Panc1 (cell line): ENCODE measurements at regions not wholly inside any gene's neighbourhood (a gene's known extent, or its start where the extent isn't known, plus 50 kb on each side); places are given as distances from the start of the nearest gene placed in this dataset.

Experiments used
- CTCF ChIP-seq: fragments of 450-650 bp; IDR thresholded peaks from 2 replicates; pipeline ENCODE4 v1.5.1; 2017; ENCODE audit warnings: mild to moderate bottlenecking
- REST ChIP-seq, 2 experiments: IDR thresholded peaks; 2 replicates each; pipeline ENCODE4 v1.6.1; 2011 to 2012; ENCODE audit warnings: low read depth in 2 of 2, control low read depth in 1 of 2, low read length in 1 of 2, mild to moderate bottlenecking in 1 of 2, moderate library complexity in 1 of 2; ENCODE audit not compliant: insufficient read depth in 1 of 2

- TF ChIP-seq CTCF (no peak), REST (IDR thresholded peaks at IDR 0.05; ENCODE audit: insufficient read depth in 1 of 2, low read depth in 2 of 2, low read length in 1 of 2) (no peak)
Observed at GRCh38 chr14:65922142-65922541, 509.6 kb downstream of the FUT8 start.
